ENCODE measurements at regions not wholly inside any gene's neighbourhood (a gene's known extent, or its start where the extent isn't known, plus 50 kb on each side); places are given as distances from the start of the nearest gene placed in this dataset.

GRCh38 chr9:110106661-110107060 is 101.3 kb downstream of the C9orf152 start:
- Histone ChIP-seq H3K4me3 (no peak overlapping the region), H3K27me3 (no peaks in the 10 kb centered on the region), H3K36me3 (no peaks in the 10 kb centered on the region), H3K27ac (no peak overlapping the region), H3K4me1 (peaks cover 0 to 5% (median 0%) of the 10 kb centered on the region in 4 donors), H3K9me3 (no peaks in the 10 kb centered on the region)
- no peak for DNase-seq
- TF ChIP-seq POLR2A (IDR thresholded peaks at IDR 0.05) (no peak), CTCF (IDR thresholded peaks at IDR 0.05) (no peak)

GRCh38 chr9:110109333-110110092 is 98.4 kb downstream of the C9orf152 start:
- Histone ChIP-seq H3K4me1 (peaks cover 0 to 1% (median 0%) of the 10 kb centered on the region in 4 donors), H3K4me3 (no peak overlapping the region), H3K9me3 (no peaks in the 10 kb centered on the region), H3K27ac (peak overlapping the region in 1 of 4 donors; percentile 1), H3K36me3 (no peaks in the 10 kb centered on the region), H3K27me3 (no peaks in the 10 kb centered on the region)
- no peak for TF ChIP-seq POLR2A (IDR thresholded peaks at IDR 0.05)
- TF ChIP-seq CTCF (IDR thresholded peaks at IDR 0.05) = no peak
- no peak for DNase-seq

GRCh38 chr9:110110154-110110553 is 97.8 kb downstream of the C9orf152 start:
- no peak overlapping the region for H3K4me3 ChIP-seq
- no peaks in the 10 kb centered on the region for H3K4me1 ChIP-seq
- no peaks in the 10 kb centered on the region for H3K9me3 ChIP-seq
- no peaks in the 10 kb centered on the region for H3K27me3 ChIP-seq
- no peaks in the 10 kb centered on the region for H3K36me3 ChIP-seq
- no peak for DNase-seq
- TF ChIP-seq CTCF (IDR thresholded peaks at IDR 0.05) = no peak
- no peak for TF ChIP-seq POLR2A (IDR thresholded peaks at IDR 0.05)
- H3K27ac ChIP-seq = peak overlapping the region in 1 of 4 donors; percentile 1

- H3K4me3 ChIP-seq = no peak overlapping the region
- H3K36me3 ChIP-seq = no peaks in the 10 kb centered on the region
- DNase-seq = no peak
- H3K27me3 ChIP-seq = no peaks in the 10 kb centered on the region
- H3K9me3 ChIP-seq = no peaks in the 10 kb centered on the region
- peaks cover 0 to 5% (median 0%) of the 10 kb centered on the region in 4 donors for H3K4me1 ChIP-seq
- no peak for TF ChIP-seq CTCF (IDR thresholded peaks at IDR 0.05)
- TF ChIP-seq POLR2A (IDR thresholded peaks at IDR 0.05) = no peak
- H3K27ac ChIP-seq = no peak overlapping the region
These were observed 96.1 kb downstream of the C9orf152 start for GRCh38 chr9:110111868-110112267.

GRCh38 chr9:110112792-110113191 is 95.2 kb downstream of the C9orf152 start:
- no peak for TF ChIP-seq POLR2A (IDR thresholded peaks at IDR 0.05)
- TF ChIP-seq CTCF (IDR thresholded peaks at IDR 0.05) = no peak
- Histone ChIP-seq H3K9me3 (no peaks in the 10 kb centered on the region), H3K27me3 (no peaks in the 10 kb centered on the region), H3K27ac (peak overlapping the region in 1 of 4 donors; percentile 11), H3K4me3 (no peak overlapping the region), H3K36me3 (no peaks in the 10 kb centered on the region), H3K4me1 (peaks cover 0 to 5% (median 0%) of the 10 kb centered on the region in 4 donors)
- no peak for DNase-seq
